DND-41 (cell line): ENCODE measurements at regions not wholly inside any gene's neighbourhood (a gene's known extent, or its start where the extent isn't known, plus 50 kb on each side); places are given as distances from the start of the nearest gene placed in this dataset.

Experiments used
- ATAC-seq: fragments of 200-7000 bp; cut with Tn5 transposase; 3 replicates; pipeline ENCODE4 v1.9.1; 2021; ENCODE audit warnings: low read depth; ENCODE audit not compliant: insufficient read depth
- DNase-seq: peaks from one replicate; pipeline ENCODE4 v3.0.0-alpha.2; 2020
- H2AFZ ChIP-seq: 2 replicates; pipeline ENCODE4 v1.6.0; 2012; ENCODE audit warnings: low read depth, low read length
- H3K27ac ChIP-seq: 2 replicates; pipeline ENCODE4 v1.5.1; 2012; ENCODE audit warnings: low read length, inconsistent platforms
- H3K27me3 ChIP-seq: fragments of 200-600 bp; sonication (generic); 2 replicates; pipeline ENCODE4 v1.6.0; 2012; ENCODE audit warnings: low read length, mild to moderate bottlenecking, inconsistent platforms; ENCODE audit not compliant: insufficient read depth, poor library complexity
- H3K36me3 ChIP-seq: 2 replicates; pipeline ENCODE4 v1.5.1; 2012; ENCODE audit warnings: low read length, inconsistent platforms; ENCODE audit not compliant: insufficient read depth
- H3K4me1 ChIP-seq: 2 replicates; pipeline ENCODE4 v1.5.1; 2012; ENCODE audit warnings: mild to moderate bottlenecking, low read length; ENCODE audit not compliant: insufficient read depth
- H3K4me2 ChIP-seq: 2 replicates; pipeline ENCODE4 v1.6.0; 2012; ENCODE audit warnings: mild to moderate bottlenecking, moderate library complexity, low read length, inconsistent platforms; ENCODE audit not compliant: insufficient read depth
- H3K4me3 ChIP-seq, 2 experiments: fragments of 200-600 bp in 1 of 2; shearing (Covaris generic) in 1 of 2; 2 replicates each; pipeline ENCODE4 v1.5.1; 2012 to 2016; ENCODE audit warnings: inconsistent platforms in 2 of 2, low read length in 2 of 2, mild to moderate bottlenecking in 2 of 2, low read depth in 1 of 2, moderate library complexity in 1 of 2
- H3K79me2 ChIP-seq: 2 replicates; pipeline ENCODE4 v1.6.0; 2012; ENCODE audit warnings: low read length, inconsistent platforms; ENCODE audit not compliant: insufficient read depth
- H3K9ac ChIP-seq: 2 replicates; pipeline ENCODE4 v1.6.0; 2012; ENCODE audit warnings: low read depth, mild to moderate bottlenecking, inconsistent platforms, low read length, moderate library complexity
- H3K9me3 ChIP-seq: 2 replicates; pipeline ENCODE4 v1.5.1; 2012; ENCODE audit warnings: low read length, moderate library complexity, mild to moderate bottlenecking, inconsistent platforms; ENCODE audit not compliant: insufficient read depth, severe bottlenecking
- H4K20me1 ChIP-seq: 2 replicates; pipeline ENCODE4 v1.6.0; 2012; ENCODE audit warnings: low read length; ENCODE audit not compliant: insufficient read depth
- EZH2 ChIP-seq: IDR thresholded peaks from 3 replicates; pipeline ENCODE4 v1.6.1; 2012; ENCODE audit warnings: borderline replicate concordance, low read depth, mild to moderate bottlenecking, moderate library complexity, low read length, inconsistent platforms; ENCODE audit not compliant: severe bottlenecking
- TF ChIP-seq, protein P1 (sequence below): IDR thresholded peaks from 2 replicates; pipeline ENCODE4 v1.5.1; 2012; ENCODE audit warnings: borderline replicate concordance, low read length, moderate library complexity, mild to moderate bottlenecking; ENCODE audit not compliant: poor library complexity, severe bottlenecking; ENCODE audit errors: extremely low read depth

DNA sequence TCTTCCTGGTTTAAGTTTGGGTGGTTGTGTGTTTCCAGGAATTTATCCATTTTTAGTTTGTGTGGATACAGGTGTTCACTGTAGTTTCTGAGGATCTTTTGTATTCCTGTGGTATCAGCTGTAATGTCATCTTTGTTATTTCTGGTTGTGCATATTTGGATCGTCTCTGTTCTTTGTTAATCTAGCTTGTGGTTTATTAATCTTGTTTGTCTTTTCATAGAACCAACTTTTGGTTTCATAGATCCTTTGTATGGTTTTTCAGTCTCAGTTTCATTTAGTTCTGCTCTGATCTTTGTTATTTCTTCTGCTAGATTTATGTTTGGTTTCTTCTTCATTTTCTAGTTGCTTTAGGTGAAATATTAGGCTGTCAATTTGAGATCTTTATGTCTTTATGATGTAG, 202.4 kb upstream of the ZSWIM2 start:
- Histone ChIP-seq H3K79me2 (no peaks in the 10 kb centered on the region), H2AFZ (no peak overlapping the region), H3K27me3 (no peaks in the 10 kb centered on the region), H3K4me1 (no peaks in the 10 kb centered on the region), H3K9me3 (no peaks in the 10 kb centered on the region), H3K4me3 (no peak overlapping the region), H3K4me2 (no peak overlapping the region), H3K27ac (no peak overlapping the region), H4K20me1 (no peaks in the 10 kb centered on the region), H3K36me3 (no peaks in the 10 kb centered on the region), H3K9ac (no peak overlapping the region)
- DNase-seq (no peak), ATAC-seq (no peak)
- TF ChIP-seq, protein P1, sequence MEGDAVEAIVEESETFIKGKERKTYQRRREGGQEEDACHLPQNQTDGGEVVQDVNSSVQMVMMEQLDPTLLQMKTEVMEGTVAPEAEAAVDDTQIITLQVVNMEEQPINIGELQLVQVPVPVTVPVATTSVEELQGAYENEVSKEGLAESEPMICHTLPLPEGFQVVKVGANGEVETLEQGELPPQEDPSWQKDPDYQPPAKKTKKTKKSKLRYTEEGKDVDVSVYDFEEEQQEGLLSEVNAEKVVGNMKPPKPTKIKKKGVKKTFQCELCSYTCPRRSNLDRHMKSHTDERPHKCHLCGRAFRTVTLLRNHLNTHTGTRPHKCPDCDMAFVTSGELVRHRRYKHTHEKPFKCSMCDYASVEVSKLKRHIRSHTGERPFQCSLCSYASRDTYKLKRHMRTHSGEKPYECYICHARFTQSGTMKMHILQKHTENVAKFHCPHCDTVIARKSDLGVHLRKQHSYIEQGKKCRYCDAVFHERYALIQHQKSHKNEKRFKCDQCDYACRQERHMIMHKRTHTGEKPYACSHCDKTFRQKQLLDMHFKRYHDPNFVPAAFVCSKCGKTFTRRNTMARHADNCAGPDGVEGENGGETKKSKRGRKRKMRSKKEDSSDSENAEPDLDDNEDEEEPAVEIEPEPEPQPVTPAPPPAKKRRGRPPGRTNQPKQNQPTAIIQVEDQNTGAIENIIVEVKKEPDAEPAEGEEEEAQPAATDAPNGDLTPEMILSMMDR = no peak
- no peak for TF ChIP-seq EZH2

DNA sequence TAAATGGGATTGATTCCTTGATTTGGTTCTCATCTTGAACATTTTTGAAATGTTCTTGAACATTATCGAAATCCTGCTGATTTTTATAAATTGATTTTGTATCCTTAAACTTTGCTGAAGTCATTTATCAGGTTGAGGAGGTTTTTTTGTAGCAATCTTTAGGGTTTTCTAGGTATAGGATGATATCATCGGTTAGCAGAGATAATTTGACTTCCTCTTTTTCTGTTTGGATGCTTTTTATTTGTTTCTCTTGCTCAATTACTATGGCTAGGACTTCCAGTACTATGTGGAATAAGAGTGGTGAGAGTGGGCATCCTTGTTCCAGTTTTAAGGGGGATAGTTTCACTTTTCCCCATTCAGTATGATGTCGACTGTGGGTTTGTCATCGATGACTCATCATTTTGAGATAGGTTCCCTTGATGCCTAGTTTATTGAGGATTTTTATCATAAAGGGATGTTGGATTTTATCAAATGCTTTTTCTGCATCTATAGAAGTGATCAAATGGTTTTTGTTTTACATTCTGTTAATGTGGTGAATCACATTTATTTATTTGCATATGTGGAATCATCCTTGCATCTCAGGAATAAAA, 201.5 kb upstream of the ZSWIM2 start:
- no peak overlapping the region for H3K9ac ChIP-seq
- ATAC-seq = no peak
- DNase-seq = no peak
- H2AFZ ChIP-seq = no peak overlapping the region
- no peak overlapping the region for H3K27ac ChIP-seq
- TF ChIP-seq, protein P1 = no peak
- TF ChIP-seq EZH2 = no peak
- no peaks in the 10 kb centered on the region for H3K4me1 ChIP-seq
- no peaks in the 10 kb centered on the region for H3K27me3 ChIP-seq
- no peaks in the 10 kb centered on the region for H4K20me1 ChIP-seq
- no peaks in the 10 kb centered on the region for H3K79me2 ChIP-seq
- no peak overlapping the region for H3K4me3 ChIP-seq
- H3K36me3 ChIP-seq = no peaks in the 10 kb centered on the region
- no peak overlapping the region for H3K4me2 ChIP-seq
- no peaks in the 10 kb centered on the region for H3K9me3 ChIP-seq

DNA sequence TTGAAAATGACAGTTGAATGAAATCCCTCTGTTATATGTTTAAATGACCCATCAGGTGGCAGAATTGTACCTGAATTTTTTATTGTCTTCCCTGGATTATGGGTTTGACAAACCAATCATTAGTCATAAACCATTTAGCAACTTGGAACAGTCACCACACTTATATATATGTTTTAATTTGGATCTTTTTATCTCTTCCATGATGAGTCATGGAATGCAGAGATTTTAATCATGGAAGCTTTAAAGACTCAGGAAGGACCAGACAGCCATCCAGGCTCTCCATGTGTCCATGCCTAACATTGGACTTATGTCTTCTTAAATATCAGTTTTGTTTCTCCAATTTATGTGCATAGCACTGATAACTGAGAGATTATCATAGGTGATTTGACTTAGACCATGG, 188.3 kb upstream of the ZSWIM2 start:
- Histone ChIP-seq H3K4me2 (no peak overlapping the region), H3K79me2 (no peaks in the 10 kb centered on the region), H3K9me3 (no peaks in the 10 kb centered on the region), H3K4me1 (no peaks in the 10 kb centered on the region), H3K4me3 (no peak overlapping the region), H2AFZ (no peak overlapping the region), H3K36me3 (no peaks in the 10 kb centered on the region), H4K20me1 (no peaks in the 10 kb centered on the region), H3K9ac (no peak overlapping the region), H3K27ac (no peak overlapping the region), H3K27me3 (no peaks in the 10 kb centered on the region)
- DNase-seq = no peak
- TF ChIP-seq EZH2 = no peak
- TF ChIP-seq, protein P1 = no peak
- ATAC-seq = no peak

- Histone ChIP-seq H3K9me3 (no peaks in the 10 kb centered on the region), H3K79me2 (no peaks in the 10 kb centered on the region), H3K27me3 (no peaks in the 10 kb centered on the region), H3K4me1 (no peaks in the 10 kb centered on the region), H3K4me2 (no peak overlapping the region), H2AFZ (no peak overlapping the region), H3K4me3 (no peak overlapping the region), H3K9ac (no peak overlapping the region), H4K20me1 (no peaks in the 10 kb centered on the region), H3K27ac (no peak overlapping the region), H3K36me3 (no peaks in the 10 kb centered on the region)
- no peak for TF ChIP-seq EZH2
- TF ChIP-seq, protein P1 = no peak
- ATAC-seq (no peak), DNase-seq (no peak)
Observed at GRCh38 chr2:187034434-187034833, 185.5 kb upstream of the ZSWIM2 start.
